MCF 10A (cell line): ENCODE measurements at regions not wholly inside any gene's neighbourhood (a gene's known extent, or its start where the extent isn't known, plus 50 kb on each side); places are given as distances from the start of the nearest gene placed in this dataset.
"Not testable (repeated sequence)": the region's sequence is repeated elsewhere in the genome, so short reads cannot be mapped to it uniquely, and the experiment has no call there.

Source experiments
- BruUV-seq: library from RNA; stranded (reverse); fragments of 400-500 nt; replicated peaks from 2 replicates; lab custom pipeline; 2021; lab: Mats Ljungman, UMichigan
- CTCF ChIA-PET: fragments of 300-600 bp; sonication (Branson Sonifier 250); formaldehyde crosslinking; extraction: SDS; loops from one replicate; lab custom pipeline; 2021; ENCODE audit warnings: antibody characterized with exemption, inconsistent platforms; lab: Yijun Ruan, JAX
- POLR2A ChIA-PET: fragments of 300-600, 350-650 bp; sonication (Branson Sonifier 250); formaldehyde crosslinking; extraction: SDS; loops from one replicate; lab custom pipeline; 2020; ENCODE audit warnings: antibody characterized with exemption, inconsistent platforms; lab: Yijun Ruan, JAX
- DNase-seq: peaks from one replicate; pipeline ENCODE4 v3.0.0-alpha.2; 2018; ENCODE audit not compliant: unreplicated experiment
- H3K27ac Mint-ChIP-seq: one replicate; pipeline ENCODE4 v1.8.0; 2022; ENCODE audit warnings: mild to moderate bottlenecking, low read depth, mixed read lengths; ENCODE audit not compliant: unreplicated experiment
- H3K27me3 Mint-ChIP-seq: one replicate; pipeline ENCODE4 v1.8.0; 2022; ENCODE audit warnings: mixed read lengths; ENCODE audit not compliant: insufficient read depth, unreplicated experiment
- H3K36me3 Mint-ChIP-seq: one replicate; pipeline ENCODE4 v1.8.0; 2022; ENCODE audit warnings: mild to moderate bottlenecking, moderate library complexity, mixed read lengths; ENCODE audit not compliant: insufficient read depth, unreplicated experiment
- H3K4me1 Mint-ChIP-seq: one replicate; pipeline ENCODE4 v1.8.0; 2022; ENCODE audit warnings: mixed read lengths; ENCODE audit not compliant: insufficient read depth, unreplicated experiment
- H3K4me3 Mint-ChIP-seq: one replicate; pipeline ENCODE4 v1.8.0; 2022; ENCODE audit warnings: mild to moderate bottlenecking, moderate library complexity, mixed read lengths; ENCODE audit not compliant: unreplicated experiment
- H3K9me3 Mint-ChIP-seq: one replicate; pipeline ENCODE4 v1.8.0; 2022; ENCODE audit warnings: mixed read lengths; ENCODE audit not compliant: unreplicated experiment
- intact Hi-C: fragments of 100-400 bp; cut with micrococcal nuclease; formaldehyde crosslinking; loops from 2 replicates; pipeline ENCODE4 v1.14.1; 2022
- TF ChIP-seq, protein P1 (sequence below): fragments of 200-600 bp; IDR thresholded peaks from one replicate; pipeline ENCODE4 v1.8.0; 2022; ENCODE audit warnings: antibody characterized with exemption, mild to moderate bottlenecking; ENCODE audit not compliant: unreplicated experiment

DNA sequence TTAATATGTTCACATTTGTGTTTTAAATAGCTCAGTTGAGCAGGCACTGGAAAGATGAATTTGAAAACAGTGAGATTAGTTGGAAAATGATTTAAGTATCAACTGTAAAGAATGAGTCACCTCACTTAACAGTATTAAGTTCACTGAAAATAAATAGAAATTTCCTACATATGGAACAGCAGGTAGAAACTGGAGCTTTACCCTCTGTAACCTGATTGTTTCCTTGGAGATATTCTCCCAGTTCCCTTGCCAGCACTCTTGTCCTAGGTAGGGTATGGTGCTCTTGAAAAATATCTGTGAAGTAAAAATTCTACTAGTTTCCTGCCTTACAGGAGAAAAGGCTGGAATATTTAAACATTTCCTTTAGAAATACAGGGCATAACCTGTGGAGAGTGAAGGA lies 81.3 kb upstream of the DLGAP1 start:
- BruUV-seq: no TSS peak
- Mint-ChIP-seq H3K36me3 (no peaks in the 10 kb centered on the region), H3K27me3 (no peaks in the 10 kb centered on the region), H3K9me3 (peaks cover 15% of the 10 kb centered on the region), H3K27ac (no peak overlapping the region), H3K4me1 (peaks cover 10% of the 10 kb centered on the region), H3K4me3 (no peak overlapping the region)
- TF ChIP-seq, protein P1, sequence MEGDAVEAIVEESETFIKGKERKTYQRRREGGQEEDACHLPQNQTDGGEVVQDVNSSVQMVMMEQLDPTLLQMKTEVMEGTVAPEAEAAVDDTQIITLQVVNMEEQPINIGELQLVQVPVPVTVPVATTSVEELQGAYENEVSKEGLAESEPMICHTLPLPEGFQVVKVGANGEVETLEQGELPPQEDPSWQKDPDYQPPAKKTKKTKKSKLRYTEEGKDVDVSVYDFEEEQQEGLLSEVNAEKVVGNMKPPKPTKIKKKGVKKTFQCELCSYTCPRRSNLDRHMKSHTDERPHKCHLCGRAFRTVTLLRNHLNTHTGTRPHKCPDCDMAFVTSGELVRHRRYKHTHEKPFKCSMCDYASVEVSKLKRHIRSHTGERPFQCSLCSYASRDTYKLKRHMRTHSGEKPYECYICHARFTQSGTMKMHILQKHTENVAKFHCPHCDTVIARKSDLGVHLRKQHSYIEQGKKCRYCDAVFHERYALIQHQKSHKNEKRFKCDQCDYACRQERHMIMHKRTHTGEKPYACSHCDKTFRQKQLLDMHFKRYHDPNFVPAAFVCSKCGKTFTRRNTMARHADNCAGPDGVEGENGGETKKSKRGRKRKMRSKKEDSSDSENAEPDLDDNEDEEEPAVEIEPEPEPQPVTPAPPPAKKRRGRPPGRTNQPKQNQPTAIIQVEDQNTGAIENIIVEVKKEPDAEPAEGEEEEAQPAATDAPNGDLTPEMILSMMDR: no peak
- ChIA-PET POLR2A (no interaction called here), CTCF (no interaction called here)
- DNase-seq: no peak
- intact Hi-C loops: no loop called here

- ChIA-PET CTCF (no interaction called here), POLR2A (no interaction called here)
- no TSS peak for BruUV-seq
- Mint-ChIP-seq H3K27me3 (no peaks in the 10 kb centered on the region), H3K4me1 (no peaks in the 10 kb centered on the region), H3K9me3 (peaks cover 9% of the 10 kb centered on the region), H3K27ac (no peak overlapping the region), H3K36me3 (peaks cover 4% of the 10 kb centered on the region), H3K4me3 (no peak overlapping the region)
- TF ChIP-seq, protein P1: no peak
- no peak for DNase-seq
- intact Hi-C loops: no loop called here
These were observed 73.3 kb upstream of the DLGAP1 start for GRCh38 chr18:4528405-4528804.

DNA sequence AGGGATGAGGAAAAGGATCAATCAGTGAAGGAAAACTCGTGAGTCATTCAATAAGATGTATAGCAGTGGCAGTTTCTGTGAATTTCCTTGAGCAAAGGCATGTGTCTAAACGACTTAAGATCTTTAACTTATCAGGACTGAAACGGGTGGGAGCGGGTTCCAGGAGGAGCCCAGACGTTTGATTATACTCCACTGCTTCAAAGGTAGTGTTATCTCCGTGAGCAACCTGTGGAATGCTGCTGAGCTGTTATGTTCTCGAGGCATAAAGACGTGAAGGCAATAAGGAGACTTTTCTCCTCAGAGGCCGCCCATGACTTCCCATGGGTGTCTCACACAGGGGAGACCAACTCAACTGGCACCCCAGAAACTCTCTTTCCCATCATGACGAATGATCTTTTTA lies 72.7 kb upstream of the DLGAP1 start:
- H3K27me3 Mint-ChIP-seq, H3K27ac Mint-ChIP-seq, POLR2A ChIA-PET, BruUV-seq, H3K4me3 Mint-ChIP-seq, DNase-seq, intact Hi-C loops, H3K4me1 Mint-ChIP-seq, CTCF ChIA-PET, H3K36me3 Mint-ChIP-seq, H3K9me3 Mint-ChIP-seq: not testable (repeated sequence)

DNA sequence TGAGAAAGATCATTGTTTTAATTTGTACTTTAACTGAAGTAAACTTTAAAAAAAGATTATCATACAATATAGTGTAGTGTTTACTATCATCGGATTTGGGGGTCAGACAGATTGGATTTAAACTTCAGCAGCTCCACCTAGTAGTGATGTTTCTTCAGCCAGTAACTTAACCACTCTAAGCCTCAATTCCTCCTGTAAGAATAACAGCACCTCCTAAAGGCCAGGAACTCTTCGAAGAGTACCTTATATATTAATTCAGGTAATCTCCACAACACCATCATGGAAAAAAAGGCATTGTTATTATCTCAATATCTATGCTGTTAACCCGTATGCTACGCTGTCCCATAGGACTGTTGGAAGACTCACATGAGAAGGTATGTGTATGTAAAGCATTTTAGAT lies 69.0 kb upstream of the DLGAP1 start:
- no peak for DNase-seq
- intact Hi-C loops: no loop called here
- Mint-ChIP-seq H3K4me1 (no peaks in the 10 kb centered on the region), H3K27ac (no peak overlapping the region), H3K36me3 (no peaks in the 10 kb centered on the region), H3K9me3 (no peaks in the 10 kb centered on the region), H3K4me3 (no peak overlapping the region), H3K27me3 (no peaks in the 10 kb centered on the region)
- BruUV-seq: no TSS peak
- CTCF ChIA-PET: no interaction called here
- POLR2A ChIA-PET: no interaction called here
- TF ChIP-seq, protein P1: no peak

DNA sequence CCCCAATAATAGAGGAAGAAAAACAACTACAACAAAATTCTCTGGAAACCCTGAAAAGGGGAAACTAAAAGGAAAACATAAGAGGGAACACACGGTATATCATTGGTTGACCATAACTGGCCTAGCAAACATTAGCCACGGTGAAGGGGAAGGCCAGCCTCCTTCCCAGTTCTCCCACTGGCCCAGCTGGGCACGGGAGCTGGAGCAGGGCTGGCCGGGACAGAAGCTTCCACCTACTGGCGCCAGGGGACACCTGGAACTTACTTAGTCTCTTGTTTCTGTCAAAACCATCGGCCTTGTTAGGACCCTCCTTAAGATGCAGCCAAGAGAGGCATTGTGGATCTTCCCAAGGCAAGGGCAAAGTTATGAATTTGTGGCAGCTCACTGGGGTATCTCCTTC lies 56.1 kb upstream of the DLGAP1 start:
- no TSS peak for BruUV-seq
- H3K27ac Mint-ChIP-seq: no peak overlapping the region
- intact Hi-C loops: no loop called here
- H3K4me1 Mint-ChIP-seq: no peaks in the 10 kb centered on the region
- ChIA-PET CTCF (no interaction called here), POLR2A (no interaction called here)
- no peak overlapping the region for H3K4me3 Mint-ChIP-seq
- H3K27me3 Mint-ChIP-seq: no peaks in the 10 kb centered on the region
- peak; percentile 0 for DNase-seq
- TF ChIP-seq, protein P1: no peak
- peaks cover 7% of the 10 kb centered on the region for H3K9me3 Mint-ChIP-seq
- H3K36me3 Mint-ChIP-seq: peaks cover 4% of the 10 kb centered on the region
